ENCODE measurements at regions not wholly inside any gene's neighbourhood (a gene's known extent, or its start where the extent isn't known, plus 50 kb on each side); places are given as distances from the start of the nearest gene placed in this dataset.

DNA sequence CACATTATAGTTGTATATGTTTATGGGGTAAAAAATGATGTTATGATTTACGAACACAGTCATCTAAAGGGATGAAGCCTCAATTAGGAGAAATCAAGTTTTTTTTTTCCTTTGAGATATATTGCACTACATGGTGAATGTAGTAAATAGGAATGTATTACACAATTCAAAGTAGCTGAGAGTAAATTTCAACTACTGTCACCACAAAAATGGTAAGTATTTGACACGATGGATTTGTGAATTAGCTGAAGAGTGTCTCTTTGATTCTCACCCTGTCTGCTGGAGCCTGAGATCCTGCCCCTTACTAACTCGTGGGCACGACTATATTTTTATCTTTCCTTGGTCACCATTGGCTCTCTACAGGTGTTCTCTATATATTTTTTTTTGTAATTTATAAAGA is 540.4 kb upstream of the DSEL start:
- DNase-seq (ENCODE audit: extremely low spot score, insufficient read length, low read depth) (no peak), FAIRE-seq (no peak)

- FAIRE-seq (no peak), DNase-seq (ENCODE audit: extremely low spot score, insufficient read length, low read depth) (no peak)
These were observed 538.1 kb upstream of the DSEL start for GRCh38 chr18:68054669-68055068.

DNA sequence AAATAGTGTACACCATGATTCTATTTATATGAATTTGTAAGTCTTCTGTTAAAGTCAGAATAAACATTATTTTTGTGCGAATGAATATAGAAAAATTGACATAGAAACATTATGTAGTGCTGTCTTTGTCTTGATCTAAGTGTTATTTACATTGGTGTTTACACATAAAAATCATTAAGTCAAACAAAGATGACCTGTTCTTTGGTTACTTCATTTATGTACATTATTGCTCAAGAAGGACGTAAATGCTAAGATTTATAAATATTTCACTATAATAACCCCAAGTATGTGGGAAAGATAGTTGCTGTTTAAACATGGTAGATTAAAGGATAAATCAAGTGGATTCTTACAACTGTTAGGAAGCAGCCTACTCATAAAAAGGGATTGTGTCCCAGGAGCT is 536.8 kb upstream of the DSEL start:
- DNase-seq (ENCODE audit: extremely low spot score, insufficient read length, low read depth): no peak
- FAIRE-seq: no peak

DNA sequence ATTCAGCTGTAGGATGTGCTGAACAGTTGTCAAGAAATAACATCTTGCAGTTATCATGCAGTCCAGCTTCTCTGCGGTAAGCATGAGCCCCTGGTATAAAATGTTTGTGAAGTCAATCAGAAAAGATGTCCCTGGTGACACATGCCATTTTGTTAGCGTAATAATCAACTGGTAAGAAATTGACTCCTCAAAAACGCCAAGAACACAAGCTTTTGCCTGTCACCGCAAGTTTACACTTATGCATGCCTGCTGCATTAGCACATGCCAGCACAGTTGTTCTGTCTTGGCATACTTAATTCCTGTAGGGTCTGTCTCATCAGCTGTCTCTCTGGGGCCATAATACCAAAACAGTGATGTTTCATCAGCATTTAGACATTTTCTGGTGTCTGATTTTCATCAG is 524.8 kb upstream of the DSEL start:
- FAIRE-seq: no peak
- DNase-seq (ENCODE audit: extremely low spot score, insufficient read length, low read depth): no peak

DNA sequence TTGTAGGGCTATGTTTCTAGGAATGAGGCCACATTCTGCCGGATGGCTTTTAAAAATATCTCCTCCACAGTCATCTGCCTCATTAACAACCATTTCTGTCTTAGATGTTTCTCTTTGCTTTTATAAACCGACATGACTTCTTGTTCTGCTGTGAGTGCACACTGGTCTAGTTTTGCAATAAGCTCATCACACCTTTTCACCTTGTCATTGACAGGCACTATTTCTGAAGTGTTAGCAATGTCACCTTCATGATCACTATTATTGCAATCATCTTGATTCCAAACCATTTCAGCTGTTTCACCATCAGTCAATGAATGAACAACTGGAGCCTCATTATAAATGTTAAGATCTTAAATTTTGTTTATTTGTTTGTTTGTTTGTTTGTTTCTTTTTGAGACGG is 523.7 kb upstream of the DSEL start:
- FAIRE-seq (no peak), DNase-seq (ENCODE audit: extremely low spot score, insufficient read length, low read depth) (no peak)

DNA sequence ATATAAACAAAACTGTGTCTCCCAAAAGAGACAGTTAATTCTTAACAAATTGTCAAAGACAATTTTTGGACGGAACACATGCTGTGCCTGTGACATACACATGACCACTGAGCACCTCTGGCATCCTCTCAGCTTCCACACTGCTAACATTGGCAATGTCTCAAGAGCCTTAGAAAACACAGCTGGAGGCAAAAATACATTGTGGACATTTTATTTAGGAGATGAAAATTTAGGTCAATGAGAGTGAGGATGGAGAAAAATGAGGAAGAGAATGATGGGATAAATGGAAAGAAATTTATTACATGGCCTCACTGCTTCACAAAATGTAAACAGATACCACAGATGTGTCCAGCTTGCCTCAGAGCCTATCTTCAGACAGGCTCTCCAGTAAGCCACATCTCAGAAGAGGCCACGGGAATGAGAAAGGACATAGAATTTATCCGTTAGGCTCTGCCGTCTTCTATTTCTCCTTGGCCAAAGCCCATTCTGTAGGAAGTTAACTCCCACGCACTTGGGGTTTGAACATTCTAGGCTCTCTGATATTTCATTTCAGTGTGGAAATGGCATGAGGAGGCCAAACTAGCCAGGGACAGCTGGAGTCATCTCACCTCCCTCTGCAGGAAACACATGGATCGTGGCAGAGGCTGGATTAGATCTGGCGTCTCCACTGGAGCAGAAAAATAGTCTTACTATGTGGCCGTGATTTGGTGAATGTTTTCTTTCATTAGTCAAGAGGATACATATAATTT is 519.4 kb upstream of the DSEL start:
- DNase-seq (ENCODE audit: extremely low spot score, insufficient read length, low read depth) (no peak), FAIRE-seq (no peak)

GRCh38 chr18:68034296-68034695 is 517.8 kb upstream of the DSEL start:
- DNase-seq (ENCODE audit: extremely low spot score, insufficient read length, low read depth) (no peak), FAIRE-seq (no peak)

GRCh38 chr18:68033466-68033865 is 516.9 kb upstream of the DSEL start:
- no peak for FAIRE-seq
- no peak for DNase-seq (ENCODE audit: extremely low spot score, insufficient read length, low read depth)

DNA sequence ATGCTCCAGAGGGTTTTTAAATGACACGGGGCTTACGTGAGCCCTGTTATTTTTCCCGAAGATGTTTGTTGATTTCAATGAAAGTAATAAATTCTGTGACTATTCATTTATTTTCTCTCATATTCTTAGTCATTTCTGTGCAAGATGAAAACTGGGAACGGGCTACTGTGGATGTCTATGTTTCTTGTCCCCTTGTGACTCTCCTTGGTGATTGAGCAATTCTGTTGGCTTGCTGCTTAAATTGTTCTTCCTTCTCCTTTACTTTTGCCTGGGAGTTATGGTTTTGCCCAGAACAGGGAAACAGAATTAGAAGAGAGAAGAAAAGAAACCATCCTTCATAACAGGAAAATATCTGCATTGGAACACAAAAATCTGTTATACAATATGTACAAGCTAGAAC is 508.2 kb upstream of the DSEL start:
- FAIRE-seq (no peak), DNase-seq (ENCODE audit: extremely low spot score, insufficient read length, low read depth) (no peak)

GRCh38 chr18:68017385-68017784 is 500.9 kb upstream of the DSEL start:
- FAIRE-seq: no peak
- DNase-seq (ENCODE audit: extremely low spot score, insufficient read length, low read depth): no peak

DNA sequence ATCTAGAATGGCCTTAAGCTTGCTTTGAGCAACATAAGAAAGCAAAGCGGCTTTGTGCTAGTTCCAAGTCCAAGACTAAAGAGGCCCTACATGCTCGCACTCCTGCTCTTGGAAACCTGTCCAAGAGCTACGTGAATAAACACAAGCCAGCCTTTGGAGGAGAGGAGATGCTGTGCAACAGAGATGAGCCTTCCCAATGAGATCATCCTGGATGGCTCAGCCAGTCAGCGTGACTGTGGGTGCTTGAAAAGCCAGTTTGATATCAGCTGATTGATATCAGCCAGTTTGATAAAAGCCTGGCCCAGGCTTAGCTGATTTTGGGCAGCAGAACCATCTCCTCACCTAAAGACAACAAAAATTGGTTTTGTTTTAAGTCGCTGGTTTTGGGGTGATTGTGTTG is 481.0 kb upstream of the DSEL start:
- no peak for DNase-seq (ENCODE audit: extremely low spot score, insufficient read length, low read depth)
- FAIRE-seq: no peak

DNA sequence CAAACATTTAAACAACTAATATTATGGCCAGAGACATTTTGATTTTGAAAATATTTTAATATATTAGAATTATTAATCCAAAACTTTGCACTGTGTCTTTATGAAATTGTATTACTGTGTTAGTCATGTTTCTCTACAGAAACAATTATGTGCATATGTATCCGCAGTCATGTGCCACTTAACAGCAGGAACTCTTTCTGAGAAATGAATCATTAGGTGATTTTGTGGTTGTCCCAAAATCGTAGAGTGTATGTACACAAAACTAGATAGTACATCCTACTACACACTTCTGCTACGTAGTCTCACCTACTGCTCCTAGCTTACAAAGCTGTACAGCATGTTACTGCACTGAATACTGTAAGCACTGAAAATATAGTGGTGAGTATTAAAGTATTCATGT is 479.2 kb upstream of the DSEL start:
- DNase-seq (ENCODE audit: extremely low spot score, insufficient read length, low read depth) (no peak), FAIRE-seq (no peak)

DNA sequence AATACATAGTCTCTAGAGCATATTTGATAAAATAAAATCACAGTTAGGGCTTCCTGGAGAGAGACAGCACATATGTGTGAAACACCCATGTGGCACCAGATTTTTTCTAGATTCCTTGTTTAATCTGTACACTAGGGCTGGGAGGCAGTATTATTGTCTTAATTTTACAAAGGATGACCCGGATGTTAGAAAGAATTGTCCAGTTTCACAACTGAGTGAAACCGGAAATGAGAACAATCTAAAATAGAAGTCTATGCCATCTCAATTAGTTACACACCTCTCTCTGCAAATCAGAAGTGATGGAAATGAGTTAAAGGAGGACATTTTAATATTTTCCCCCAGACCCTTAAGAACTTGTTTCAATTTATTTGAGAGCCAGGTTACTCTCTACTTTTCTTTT is 463.7 kb upstream of the DSEL start:
- no peak for FAIRE-seq
- DNase-seq (ENCODE audit: extremely low spot score, insufficient read length, low read depth): no peak

DNA sequence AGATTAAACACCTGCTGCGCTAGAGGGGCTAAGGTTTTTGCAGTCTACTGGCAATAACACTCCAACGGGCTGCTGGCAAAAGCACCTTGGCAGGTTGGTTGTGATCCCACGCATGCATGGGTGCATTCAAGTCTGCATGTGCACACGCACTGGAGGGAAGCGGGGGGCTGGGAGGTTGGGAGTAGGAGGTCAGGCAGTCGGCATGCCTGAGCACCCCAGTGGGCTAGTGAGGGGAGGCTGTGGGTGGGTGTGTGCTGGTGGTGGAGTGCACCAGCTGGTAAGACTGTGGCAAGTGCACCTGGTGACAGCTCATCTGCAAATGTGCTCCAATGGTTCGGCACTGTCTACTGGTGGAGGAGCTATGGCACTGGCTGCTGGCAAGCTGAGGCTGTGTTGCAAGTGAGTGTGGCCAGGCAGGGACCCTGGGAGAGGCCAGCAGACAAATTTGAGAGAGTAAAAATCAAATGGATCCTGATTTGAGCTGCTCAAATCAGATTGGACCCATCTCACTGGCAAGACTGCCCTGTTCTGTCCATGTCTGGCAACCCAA is 460.6 kb upstream of the DSEL start:
- DNase-seq (ENCODE audit: extremely low spot score, insufficient read length, low read depth) (no peak), FAIRE-seq (no peak)

GRCh38 chr18:67973916-67974315 is 457.4 kb upstream of the DSEL start:
- DNase-seq (ENCODE audit: extremely low spot score, insufficient read length, low read depth) (no peak), FAIRE-seq (no peak)

DNA sequence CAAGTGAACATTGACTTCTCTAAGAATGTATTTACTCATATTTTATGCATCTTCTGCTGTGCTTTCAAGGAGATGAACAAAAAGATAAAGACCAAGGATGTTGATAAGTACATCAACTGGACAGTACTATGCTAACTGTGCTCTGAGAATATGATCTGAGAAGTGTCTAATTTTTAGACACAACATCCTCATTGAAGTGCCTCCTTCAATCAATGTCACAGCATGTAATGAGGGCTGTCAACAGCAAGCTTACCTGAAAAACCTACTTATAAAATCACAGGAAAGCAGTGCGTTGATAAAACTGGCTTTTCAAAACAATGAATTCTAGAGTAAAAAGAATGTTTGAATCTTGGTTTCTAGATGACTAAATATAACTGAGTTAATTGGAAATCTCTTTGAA is 452.9 kb upstream of the DSEL start:
- DNase-seq (ENCODE audit: extremely low spot score, insufficient read length, low read depth): no peak
- FAIRE-seq: no peak

- no peak for FAIRE-seq
- no peak for DNase-seq (ENCODE audit: extremely low spot score, insufficient read length, low read depth)
These were observed 449.7 kb upstream of the DSEL start for GRCh38 chr18:67966224-67966623.

DNA sequence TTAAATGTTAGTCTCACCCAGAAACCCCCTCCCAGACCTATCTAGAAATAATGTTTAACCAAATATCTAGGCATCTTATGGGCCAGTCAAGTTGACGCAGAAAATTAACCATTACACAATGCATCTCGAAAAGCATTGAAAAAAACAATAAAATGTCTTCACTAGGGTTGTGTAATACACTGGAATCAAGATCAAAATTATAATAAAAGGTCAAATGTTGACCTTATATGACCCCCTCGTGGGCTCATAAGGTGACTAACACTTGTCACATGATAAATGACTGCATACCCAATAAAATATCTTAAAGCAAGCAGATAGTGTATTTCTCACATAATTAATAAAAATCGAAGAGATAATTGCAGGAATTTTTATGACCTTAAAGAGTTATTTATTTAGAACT is 447.9 kb upstream of the DSEL start:
- no peak for FAIRE-seq
- DNase-seq (ENCODE audit: extremely low spot score, insufficient read length, low read depth): no peak

DNA sequence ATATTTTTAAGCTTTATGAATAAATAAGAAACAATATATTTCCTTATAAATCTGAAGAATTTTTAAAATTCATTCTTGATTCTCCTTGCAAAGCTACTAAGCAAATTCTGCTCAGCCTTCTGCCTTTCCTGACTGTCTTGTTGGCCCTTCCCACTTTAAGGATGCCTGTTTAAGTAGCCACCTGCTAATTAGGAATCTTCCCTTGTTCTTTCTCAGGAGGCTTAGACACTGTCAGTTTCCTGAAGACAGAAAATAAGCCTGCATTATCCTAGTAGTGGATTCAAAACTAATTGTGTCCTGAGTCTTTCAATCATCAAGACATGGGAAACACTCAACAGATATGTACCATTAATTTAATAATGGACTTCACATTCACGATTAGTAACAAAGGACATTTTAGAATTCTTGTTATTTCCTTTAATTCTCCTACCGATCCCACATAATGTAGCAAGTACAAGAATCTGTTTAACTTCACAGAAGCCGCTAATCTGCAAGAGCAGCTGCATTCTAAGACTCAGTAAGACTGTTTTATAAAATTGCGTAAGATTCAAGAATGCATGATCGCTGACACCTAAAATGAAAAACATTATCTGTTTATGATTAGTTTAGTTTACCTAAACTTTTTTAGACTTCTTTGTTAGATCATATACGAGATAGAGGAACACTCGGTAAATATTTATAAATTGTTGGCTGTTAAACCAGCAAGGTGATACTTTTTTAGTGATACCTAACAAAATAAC is 445.4 kb upstream of the DSEL start:
- DNase-seq (ENCODE audit: extremely low spot score, insufficient read length, low read depth): no peak
- FAIRE-seq: no peak

DNA sequence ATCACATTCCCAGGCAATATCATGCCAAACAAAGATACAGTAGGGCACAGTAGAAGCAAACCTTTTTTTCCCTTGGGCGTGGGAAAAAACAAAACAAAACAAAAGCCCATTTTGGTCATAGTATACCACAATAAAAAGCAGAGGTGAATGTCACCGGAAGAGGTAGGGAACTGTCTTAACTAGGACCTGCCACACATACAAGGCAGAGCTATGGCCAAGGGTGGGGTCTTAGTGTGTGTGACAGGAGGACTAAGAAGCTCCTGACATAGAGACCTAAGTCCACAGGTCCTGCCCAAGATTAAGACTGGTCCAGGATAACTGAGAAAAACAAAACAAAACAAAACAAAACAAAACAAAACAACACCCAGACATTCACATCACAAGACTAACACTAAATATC is 441.2 kb upstream of the DSEL start:
- DNase-seq (ENCODE audit: extremely low spot score, insufficient read length, low read depth): no peak
- FAIRE-seq: no peak

DNA sequence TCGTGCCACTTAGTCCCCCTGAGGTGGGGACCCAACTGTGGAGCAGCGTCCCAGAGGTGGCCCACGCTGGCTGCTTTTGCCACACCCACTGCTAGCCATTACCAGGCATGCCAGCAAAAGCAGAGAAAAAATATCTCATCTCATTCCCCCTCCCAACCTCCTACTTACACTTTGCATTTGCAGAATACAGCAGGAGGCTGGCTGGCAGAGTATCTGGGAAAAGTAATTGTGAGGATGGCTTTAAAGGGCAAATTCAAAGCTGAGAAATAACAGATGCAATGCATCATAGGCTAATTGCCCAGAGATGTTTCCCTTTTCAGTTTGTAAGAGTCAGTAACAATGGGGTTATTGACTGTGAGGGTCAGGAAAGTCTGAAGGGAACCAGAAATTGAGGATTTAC is 438.1 kb upstream of the DSEL start:
- FAIRE-seq (no peak), DNase-seq (ENCODE audit: extremely low spot score, insufficient read length, low read depth) (no peak)

DNA sequence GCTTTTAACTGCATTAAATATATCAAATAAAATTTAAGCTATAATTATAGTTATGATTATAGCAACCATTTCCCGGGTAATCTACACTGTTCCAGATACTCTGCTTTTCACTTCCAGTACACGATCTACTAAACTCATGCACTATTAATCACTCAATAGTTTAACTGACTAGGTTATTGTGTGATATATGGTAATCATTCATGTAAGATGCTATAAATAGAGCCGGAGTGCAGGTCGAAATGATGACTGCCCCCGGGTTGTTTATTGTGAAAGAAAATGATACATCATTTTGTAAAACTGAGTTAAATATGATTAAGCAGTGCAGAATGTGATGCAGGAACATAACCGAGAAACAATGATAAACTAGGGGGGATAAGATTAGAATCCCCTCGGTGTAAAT is 434.6 kb upstream of the DSEL start:
- DNase-seq (ENCODE audit: extremely low spot score, insufficient read length, low read depth) (no peak), FAIRE-seq (no peak)

Measured in GM18507 (cell line).